Renal cortex interstitium (tissue), 11 donors: ENCODE measurements at regions not wholly inside any gene's neighbourhood (a gene's known extent, or its start where the extent isn't known, plus 50 kb on each side); places are given as distances from the start of the nearest gene placed in this dataset.
"Not testable (repeated sequence)": the region's sequence is repeated elsewhere in the genome, so short reads cannot be mapped to it uniquely, and the experiment has no call there.

ENCODE experiments used
- DNase-seq, 11 donors: peaks; one replicate each; pipeline ENCODE4 v3.0.0-alpha.2; 2013; ENCODE audit warnings: low read depth in 9 of 11, low spot score in 4 of 11; ENCODE audit errors: extremely low read depth in 1 of 11

DNA sequence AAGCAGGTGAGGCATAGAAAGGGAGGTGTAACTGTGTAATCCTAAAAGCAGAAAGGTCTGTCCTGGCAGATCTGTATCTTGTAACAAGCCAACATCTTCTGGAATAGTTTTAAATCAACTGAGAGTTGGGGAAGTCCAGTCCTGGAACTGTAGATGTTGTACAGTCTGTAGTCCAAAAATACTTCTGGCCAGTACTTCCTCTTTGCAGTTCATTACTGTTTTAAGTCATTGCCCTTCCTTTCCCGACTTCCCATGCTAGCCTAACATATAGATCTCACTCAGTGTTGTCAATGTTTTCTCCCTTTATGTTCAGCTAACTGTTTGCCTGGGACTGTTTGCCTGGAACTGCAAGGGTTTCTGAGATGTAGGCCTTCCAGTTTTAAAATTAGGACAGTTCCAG lies 168.5 kb upstream of the ISL1 start:
- DNase-seq, result no peak

DNA sequence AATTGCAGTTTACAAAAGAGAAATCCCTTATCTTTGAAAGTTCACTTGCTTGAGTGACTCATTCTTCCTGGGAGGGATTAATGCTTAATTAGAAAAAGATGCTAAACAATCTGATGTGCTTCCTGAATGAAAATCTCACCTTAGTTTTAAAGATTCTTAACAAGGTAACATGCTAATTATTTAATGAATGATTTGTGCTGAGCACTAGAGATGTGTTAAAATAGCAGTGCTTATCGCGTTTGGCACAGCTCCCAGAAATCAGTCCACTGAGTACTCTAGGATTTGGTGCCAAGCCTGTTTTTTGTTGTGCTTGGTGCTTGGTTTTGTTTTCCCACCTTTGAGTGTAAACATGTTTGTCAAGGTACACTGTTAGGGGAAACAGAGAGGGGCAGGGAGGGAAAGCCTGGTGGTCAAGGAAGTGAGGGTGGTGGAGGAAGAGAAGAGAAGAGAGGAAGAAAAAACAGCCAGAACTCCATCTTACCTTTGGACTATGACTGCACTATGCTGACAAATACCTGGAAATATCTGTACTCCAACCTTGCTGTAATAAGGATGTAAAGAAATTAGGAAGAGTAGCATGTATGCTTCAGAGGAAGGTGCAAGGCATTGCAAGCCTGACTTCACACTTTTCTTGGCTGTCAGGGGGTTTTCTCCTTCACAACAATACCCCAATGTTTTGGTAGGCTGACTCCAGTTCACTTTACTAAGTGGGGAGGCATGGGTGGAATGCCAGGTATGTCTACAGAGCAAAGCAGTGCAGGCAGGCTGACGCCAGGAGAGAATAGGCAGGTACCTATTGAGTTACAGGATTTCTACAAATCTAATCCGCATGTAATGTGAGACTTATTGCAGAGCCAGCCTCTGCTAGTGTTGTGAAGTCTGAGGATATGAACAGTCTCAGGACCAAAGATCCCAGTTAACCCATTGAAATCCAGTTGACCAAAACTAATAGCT lies 157.2 kb upstream of the ISL1 start:
- peak in 7 of 11 donors; percentile 4 to 39 (median 17) for DNase-seq

DNA sequence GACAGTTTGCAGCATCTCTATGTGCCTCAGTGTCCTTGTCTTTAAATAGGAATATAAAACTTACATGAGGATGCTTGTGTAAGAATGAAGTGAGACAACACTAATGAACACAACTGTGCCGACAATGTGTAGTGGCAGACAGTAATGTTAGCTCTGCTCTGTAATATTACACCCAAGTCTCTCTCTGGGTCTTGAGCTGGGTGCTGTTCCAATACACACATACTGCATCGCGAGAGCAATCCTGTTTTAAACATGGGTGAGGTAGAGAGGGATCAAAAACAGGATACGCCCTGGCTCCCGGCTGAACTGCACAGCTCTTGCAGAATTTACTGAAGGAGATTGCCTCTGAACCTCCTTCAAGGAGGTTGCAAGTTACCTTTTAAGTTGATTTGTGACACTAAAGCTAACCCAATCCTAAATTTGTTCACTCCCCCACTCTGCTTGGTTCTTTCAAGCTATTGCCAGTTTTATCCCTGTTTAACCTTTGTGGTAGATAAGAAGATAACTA lies 155.2 kb upstream of the ISL1 start:
- no peak for DNase-seq

DNA sequence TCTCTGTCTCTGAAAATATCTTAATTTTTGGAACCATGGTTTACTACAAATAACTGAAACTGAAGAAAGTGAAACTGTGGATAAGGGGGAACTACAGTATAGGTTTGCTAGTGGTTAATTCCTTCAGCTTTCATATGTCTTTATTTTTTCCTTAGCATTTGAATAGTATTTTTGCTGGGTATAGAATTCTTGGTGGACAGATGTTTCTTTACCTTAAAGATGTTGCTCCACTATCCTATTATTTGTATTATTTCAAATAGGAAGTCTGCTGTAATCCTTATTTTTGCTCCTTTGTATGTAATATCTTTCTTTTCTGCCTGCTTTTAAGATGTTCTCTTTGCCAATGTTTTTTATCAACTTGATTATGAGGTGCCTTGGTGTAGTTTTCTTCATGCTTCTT lies 152.9 kb upstream of the ISL1 start:
- no peak for DNase-seq

DNA sequence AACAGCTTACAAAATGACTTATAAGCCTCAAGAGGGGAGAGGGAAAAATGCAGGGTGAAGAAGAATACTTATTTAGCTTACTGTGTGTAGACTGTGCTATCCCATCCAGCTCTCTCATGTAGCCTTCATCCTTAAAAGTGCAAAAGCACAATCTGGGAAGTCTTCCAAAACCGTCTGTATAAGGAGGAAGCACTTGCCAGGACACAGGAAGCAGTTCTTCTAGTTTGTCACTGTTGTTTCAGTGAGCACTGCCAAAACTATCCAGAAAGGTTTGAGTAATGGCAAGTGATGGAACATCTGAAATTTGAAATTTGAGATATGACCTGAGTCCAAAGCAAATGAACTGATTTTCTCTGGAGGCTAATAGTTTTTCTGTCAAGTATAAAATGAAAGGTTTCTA lies 140.8 kb upstream of the ISL1 start:
- no peak for DNase-seq

DNA sequence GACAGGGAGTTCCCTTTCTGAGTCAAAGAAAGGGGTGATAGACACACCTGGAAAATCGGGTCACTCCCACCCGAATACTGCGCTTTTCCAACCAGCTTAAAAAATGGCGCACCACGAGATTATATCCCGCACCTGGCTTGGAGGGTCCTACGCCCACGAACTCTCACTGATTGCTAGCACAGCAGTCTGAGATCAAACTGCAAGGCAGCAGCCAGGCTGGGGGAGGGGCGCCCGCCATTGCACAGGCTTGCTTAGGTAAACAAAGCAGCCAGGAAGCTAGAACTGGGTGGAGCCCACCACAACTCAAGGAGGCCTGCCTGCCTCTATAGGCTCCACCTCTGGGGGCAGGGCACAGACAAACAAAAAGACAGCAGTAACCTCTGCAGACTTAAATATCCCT lies 132.3 kb upstream of the ISL1 start:
- not testable (repeated sequence) for DNase-seq

DNA sequence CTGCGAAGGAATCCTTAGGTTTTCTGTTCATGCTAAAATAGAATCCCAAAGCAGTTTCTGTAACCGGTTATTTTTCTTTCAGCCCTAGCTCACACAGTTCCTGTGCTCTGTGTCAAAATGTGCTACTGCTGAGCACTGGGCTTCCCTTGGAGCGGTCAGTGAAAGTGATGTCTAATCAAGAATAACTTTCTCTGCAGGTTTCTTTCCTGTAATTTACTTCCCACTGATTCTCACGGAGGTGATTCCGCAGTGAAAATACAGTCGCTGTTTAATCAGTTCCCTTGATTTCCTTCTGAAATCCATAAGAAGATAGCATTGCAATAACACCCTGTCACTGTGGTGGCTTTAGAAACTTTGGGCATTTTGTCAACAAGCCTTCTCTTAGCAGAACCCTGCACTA lies 112.0 kb upstream of the ISL1 start:
- DNase-seq, result no peak

DNA sequence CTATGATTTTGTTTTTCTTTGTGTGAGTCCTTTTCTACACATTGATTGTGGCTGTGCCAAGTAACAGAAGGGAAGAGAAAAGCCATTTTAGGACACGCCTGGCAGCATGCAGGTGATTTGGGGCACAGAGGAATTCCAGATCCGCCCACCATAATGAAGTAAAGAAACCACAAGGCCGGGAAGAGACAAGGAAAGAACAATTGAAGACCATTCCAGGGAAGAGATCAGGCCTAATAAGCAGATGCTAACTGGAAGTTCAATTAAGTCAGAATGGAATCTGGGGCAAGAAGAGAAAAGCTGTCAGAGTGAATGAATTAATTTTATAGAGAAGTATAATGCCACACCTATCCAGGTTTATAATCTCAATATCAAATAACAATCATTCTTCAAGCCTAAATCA lies 110.2 kb upstream of the ISL1 start:
- DNase-seq, result no peak

DNA sequence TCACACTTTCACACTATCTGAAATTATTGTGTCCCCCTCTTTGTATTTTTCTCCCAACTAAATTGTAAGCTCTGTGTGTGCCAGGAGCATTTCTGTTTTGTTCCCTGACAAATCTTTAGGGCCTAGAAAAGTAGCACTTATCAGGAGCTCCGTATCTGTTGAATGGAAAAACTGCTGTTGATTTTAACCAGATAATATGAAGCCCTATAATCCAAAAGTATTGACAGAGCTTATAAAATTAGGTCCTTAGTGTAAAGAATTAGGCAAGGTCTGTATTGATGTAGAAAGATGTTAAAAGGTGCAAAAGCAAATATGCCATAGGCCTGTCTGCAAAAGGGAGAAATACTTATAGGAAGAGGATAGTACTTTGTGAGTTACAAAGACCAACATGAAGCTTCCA lies 109.4 kb upstream of the ISL1 start:
- no peak for DNase-seq

DNA sequence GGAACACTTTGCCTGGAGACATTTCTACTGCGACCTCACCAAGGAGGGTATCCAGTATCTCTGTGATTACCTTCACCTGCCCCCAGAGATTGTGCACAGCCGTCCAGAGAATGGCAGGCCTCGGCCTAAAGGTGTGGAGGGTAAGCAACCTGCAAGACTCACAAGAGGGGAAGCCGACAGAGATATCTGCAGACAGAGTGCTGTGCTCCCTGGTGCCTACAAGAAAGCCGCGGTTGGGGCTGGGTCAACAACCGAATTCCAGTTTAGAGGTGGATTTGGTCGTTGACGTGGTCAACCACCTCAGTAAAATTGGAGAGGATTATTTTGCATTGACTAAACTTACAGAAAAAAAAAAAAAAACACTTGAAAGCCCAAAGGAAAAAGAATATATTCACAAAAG lies 107.8 kb upstream of the ISL1 start:
- DNase-seq, result no peak

DNA sequence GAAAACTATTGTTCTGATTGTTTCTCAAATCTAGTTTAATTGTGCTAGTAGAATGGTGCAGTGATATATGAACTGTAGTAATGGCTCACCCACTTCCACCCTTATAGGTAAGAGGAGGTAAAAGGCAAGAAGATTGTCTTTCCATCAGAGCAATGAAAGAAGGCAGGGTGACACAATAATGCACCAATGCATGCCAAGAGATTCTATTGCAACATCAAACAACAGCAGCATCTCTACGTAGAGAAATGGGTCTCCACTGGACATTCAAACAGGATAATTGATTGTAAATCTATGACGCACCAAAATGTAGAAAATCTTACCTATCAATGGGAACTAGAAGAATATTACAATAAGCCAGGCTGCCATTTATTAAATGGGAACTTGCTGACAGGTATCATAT lies 107.0 kb upstream of the ISL1 start:
- DNase-seq, result no peak

DNA sequence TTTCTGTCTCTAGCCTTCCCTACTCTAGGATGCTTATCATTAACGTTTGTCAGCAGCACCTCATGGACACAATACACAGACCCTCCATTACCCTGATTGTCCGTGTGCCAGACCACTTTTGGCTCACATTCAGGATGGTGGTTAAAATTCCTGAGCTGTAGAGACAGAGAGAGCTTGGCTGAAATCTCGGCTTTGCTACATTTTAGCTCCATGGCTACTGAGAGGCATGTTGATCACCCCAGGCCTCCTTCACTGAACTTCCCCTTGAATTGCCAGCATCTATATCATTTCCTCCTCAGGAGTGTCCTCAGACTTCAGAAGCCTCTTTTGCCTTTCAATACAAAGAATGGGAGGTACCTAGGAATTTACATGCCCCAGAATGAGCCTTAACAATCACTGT lies 104.7 kb upstream of the ISL1 start:
- no peak for DNase-seq

DNA sequence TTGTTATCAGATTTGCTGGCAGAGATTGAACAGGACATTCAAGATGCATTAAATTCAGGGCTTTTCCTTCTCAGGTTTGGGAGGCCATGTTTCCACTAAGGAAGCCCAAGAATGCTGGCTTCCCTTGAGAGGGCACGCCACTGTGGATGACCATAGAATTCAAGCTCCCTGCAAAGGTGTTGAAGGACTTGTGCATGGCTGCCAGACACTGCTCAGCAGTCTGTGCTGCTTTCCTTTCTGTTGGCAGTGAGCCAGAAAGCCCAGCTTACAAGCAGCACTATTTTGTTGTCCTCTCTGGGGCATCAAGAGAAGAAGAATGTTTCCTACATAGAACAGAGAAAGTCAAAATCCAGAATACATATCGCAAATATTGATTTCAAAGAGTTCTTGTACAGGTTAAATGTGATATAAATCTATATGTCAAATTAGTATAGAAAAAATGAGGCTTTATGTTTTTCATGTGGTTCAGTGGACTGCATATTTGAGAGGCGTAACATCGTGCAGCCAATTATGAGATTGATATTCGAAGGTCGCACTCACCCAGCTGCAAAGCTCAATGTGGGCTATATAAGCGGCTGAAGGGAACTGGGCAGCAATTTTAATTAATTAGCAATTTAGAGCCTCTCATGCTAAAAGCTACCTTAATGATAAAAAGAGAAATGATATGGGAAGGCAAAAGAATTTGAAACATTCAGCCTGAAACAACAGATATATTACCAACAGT lies 103.1 kb upstream of the ISL1 start:
- peak in 7 of 11 donors; percentile 0 to 7 (median 1) for DNase-seq

DNA sequence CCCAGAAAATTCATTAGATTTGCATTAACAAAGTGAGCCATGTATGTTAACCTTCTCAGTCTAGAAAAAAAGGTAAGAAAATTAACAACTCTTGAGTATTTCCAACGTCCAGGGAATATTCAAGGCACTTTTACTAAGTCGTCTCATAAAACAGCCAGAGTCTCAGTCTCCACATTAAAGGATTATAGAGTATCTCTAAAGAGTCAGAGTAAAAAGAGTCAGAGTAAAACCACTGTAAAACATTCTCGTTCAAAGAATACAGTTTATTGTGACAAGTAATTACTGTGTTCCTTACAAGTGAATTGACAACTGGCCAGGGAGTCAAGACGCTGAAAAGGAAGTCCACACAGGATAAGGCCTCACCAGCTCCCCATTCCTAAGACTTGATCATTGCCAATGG lies 97.2 kb upstream of the ISL1 start:
- DNase-seq, result no peak

DNA sequence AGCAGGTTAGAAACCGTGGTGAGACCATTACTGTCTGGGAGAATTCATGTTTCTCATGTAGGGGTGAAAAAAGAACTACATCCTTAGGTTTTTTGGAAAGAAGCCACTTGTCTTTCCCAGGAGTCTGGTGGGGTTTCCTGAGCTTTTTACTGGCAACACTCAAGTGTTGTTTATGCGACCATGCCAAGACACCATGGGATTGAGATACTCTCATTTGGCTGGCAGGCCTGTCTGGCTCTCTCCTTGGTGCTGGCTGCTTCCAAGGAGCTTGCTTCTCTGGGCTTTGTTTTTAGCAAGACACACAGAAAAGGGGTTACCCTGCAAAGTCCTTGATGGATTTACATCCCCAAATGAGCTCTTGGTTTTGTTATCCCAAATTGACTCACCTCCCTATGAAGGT lies 80.9 kb upstream of the ISL1 start:
- no peak for DNase-seq

DNA sequence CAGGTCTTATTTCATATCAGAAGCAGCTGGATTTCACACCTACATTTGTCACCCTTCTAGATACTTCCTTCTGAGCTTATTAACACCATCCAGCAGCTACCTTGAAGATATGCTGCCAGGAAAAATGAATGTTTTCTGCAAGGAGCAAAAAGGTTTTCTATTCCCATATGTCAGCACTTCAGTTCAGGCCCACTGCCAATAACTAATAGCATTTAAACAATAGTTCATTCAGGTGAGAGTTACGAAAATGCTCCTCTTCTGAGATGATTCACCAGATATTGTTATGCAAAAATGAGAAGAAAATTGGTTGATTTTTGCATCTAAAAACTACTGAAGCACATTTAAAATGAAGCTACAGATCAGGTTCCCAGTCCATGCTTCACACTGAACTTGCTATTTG lies 56.4 kb upstream of the ISL1 start:
- DNase-seq, result no peak
